Naive thymus-derived CD4-positive, alpha-beta T cell (primary cell): ENCODE measurements at regions not wholly inside any gene's neighbourhood (a gene's known extent, or its start where the extent isn't known, plus 50 kb on each side); places are given as distances from the start of the nearest gene placed in this dataset.

ENCODE experiments used
- ATAC-seq: fragments of 150-1000 bp; cut with Tn5 transposase; 2 replicates; pipeline ENCODE4 v1.10.0; 2021; ENCODE audit warnings: mild to moderate bottlenecking, moderate library complexity
- CTCF ChIA-PET: fragments of 350-600 bp; sonication (Branson Sonifier 250); formaldehyde crosslinking; loops from one replicate; lab custom pipeline; 2021; ENCODE audit warnings: antibody characterized with exemption; lab: Charles Lee
- POLR2A ChIA-PET: fragments of 350-600 bp; sonication (Branson Sonifier 250); formaldehyde crosslinking; loops from one replicate; lab custom pipeline; 2021; ENCODE audit warnings: antibody characterized with exemption, inconsistent platforms; lab: Charles Lee
- DNase-seq, 9 donors: peaks; one replicate each; pipeline versions ENCODE4 v3.0.0 to v3.0.0-alpha.2; 2020 to 2022; ENCODE audit warnings: mixed read lengths in 1 of 9
- H3K27ac ChIP-seq: one replicate; pipeline ENCODE4 v1.7.0; 2013; ENCODE audit warnings: mild to moderate bottlenecking, low read depth, low read length, moderate library complexity
- H3K27me3 ChIP-seq, 2 donors: one replicate each; pipeline ENCODE4 v1.7.0; 2013; ENCODE audit warnings: low read length in 2 of 2, mild to moderate bottlenecking in 2 of 2, moderate library complexity in 2 of 2; ENCODE audit not compliant: control insufficient read depth in 2 of 2, insufficient read depth in 2 of 2
- H3K36me3 ChIP-seq, 3 experiments: 1 replicate in 2 of 3; 2 replicates in 1 of 3; pipeline ENCODE4 v1.7.0; 2013; ENCODE audit warnings: low read length in 3 of 3, mild to moderate bottlenecking in 3 of 3, moderate library complexity in 1 of 3; ENCODE audit not compliant: insufficient read depth in 3 of 3, control insufficient read depth in 2 of 3
- H3K4me1 ChIP-seq, 2 donors: one replicate each; pipeline ENCODE4 v1.7.0; 2013; ENCODE audit warnings: low read length in 2 of 2, mild to moderate bottlenecking in 2 of 2, moderate library complexity in 1 of 2; ENCODE audit not compliant: control insufficient read depth in 2 of 2, insufficient read depth in 2 of 2
- H3K4me3 ChIP-seq: 2 replicates; pipeline ENCODE4 v1.7.0; 2013; ENCODE audit warnings: mild to moderate bottlenecking, low read length
- H3K9me3 ChIP-seq, 3 experiments: 1 replicate in 2 of 3; 2 replicates in 1 of 3; pipeline ENCODE4 v1.7.0; 2013; ENCODE audit warnings: low read length in 3 of 3; ENCODE audit not compliant: control insufficient read depth in 2 of 3
- H3K27ac Mint-ChIP-seq, 9 donors: one replicate each; pipeline ENCODE4 v1.8.0; 2020 to 2022; ENCODE audit warnings: mixed read lengths in 9 of 9, mild to moderate bottlenecking in 8 of 9, moderate library complexity in 5 of 9, inconsistent platforms in 2 of 9
- H3K27me3 Mint-ChIP-seq, 5 donors: one replicate each; pipeline ENCODE4 v1.8.0; 2021 to 2022; ENCODE audit warnings: mixed read lengths in 5 of 5, mild to moderate bottlenecking in 1 of 5
- H3K36me3 Mint-ChIP-seq, 5 donors: one replicate each; pipeline ENCODE4 v1.8.0; 2020 to 2022; ENCODE audit warnings: mixed read lengths in 5 of 5, mild to moderate bottlenecking in 3 of 5, inconsistent platforms in 1 of 5
- H3K4me1 Mint-ChIP-seq, 7 donors: one replicate each; pipeline ENCODE4 v1.8.0; 2020 to 2022; ENCODE audit warnings: mixed read lengths in 7 of 7, mild to moderate bottlenecking in 3 of 7, inconsistent platforms in 1 of 7
- H3K4me3 Mint-ChIP-seq, 10 donors: one replicate each; pipeline ENCODE4 v1.8.0; 2020 to 2022; ENCODE audit warnings: mild to moderate bottlenecking in 10 of 10, mixed read lengths in 10 of 10, moderate library complexity in 6 of 10, inconsistent platforms in 2 of 10
- H3K9me3 Mint-ChIP-seq, 11 donors: one replicate each; pipeline ENCODE4 v1.8.0; 2020 to 2022; ENCODE audit warnings: mixed read lengths in 11 of 11, mild to moderate bottlenecking in 4 of 11, inconsistent platforms in 1 of 11, moderate library complexity in 1 of 11
- intact Hi-C, 2 donors: fragments of 100-400 bp; cut with micrococcal nuclease; formaldehyde crosslinking; loops; one replicate each; pipeline ENCODE4 v1.15.1; 2023

DNA sequence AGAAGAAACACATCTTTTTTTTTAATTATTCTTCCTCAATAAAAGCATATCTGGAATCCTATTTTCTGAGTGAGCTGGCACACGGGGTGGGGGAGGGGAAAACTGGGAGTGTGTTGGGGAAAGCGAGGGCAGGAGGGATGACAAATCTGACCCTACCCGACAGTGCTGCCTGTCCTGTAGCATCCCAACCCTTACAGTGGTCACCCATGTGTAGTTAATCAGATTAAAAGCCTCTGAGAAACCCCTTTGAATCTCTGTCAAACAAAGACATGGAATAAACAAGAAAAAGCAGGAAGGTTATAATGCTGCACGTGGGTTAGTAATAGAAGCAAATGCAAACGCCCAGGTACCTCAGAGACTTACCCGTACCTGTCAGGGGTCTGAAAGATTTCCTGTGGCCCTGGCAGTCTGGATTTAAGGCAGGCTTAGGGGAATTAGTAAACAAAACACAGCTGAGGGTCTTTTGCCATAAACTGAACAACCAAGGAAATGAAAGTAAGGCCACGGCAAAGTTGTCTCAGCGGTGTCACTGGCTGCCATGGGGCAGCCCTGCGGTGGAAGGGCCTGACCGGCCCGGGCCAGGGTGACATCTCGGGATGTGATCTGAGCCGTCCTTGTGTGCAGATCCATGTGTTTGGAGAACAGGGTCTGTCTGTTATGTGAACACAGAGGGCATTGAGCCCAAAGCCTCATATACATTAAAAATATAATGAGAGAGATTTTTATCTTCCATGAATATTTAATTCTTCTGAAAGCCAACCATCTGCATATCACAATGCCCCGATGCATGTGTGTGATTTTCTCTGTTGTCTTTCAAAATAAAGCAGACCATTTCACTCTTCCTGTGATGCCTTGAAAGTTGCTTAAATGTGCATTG is 308.2 kb downstream of the ZNF608 start:
- Mint-ChIP-seq H3K9me3 (peaks cover 0 to 22% (median 5%) of the 10 kb centered on the region in 11 donors), H3K4me1 (no peaks in the 10 kb centered on the region), H3K27ac (no peak overlapping the region), H3K27me3 (peaks cover 0 to 6% (median 0%) of the 10 kb centered on the region in 5 donors), H3K36me3 (no peaks in the 10 kb centered on the region), H3K4me3 (no peak overlapping the region)
- Histone ChIP-seq H3K27me3 (no peaks in the 10 kb centered on the region), H3K36me3 (no peaks in the 10 kb centered on the region), H3K9me3 (no peaks in the 10 kb centered on the region), H3K4me3 (no peak overlapping the region), H3K4me1 (no peaks in the 10 kb centered on the region), H3K27ac (no peak overlapping the region)
- DNase-seq (no peak), ATAC-seq (no peak)
- ChIA-PET POLR2A (no interaction called here), CTCF (no interaction called here)
- intact Hi-C loops = no loop called here

GRCh38 chr5:124436294-124436693 is 310.1 kb downstream of the ZNF608 start:
- no peak overlapping the region for H3K4me3 Mint-ChIP-seq
- Histone ChIP-seq H3K4me3 (no peak overlapping the region), H3K27me3 (no peaks in the 10 kb centered on the region), H3K36me3 (no peaks in the 10 kb centered on the region), H3K27ac (no peak overlapping the region), H3K4me1 (no peaks in the 10 kb centered on the region), H3K9me3 (no peaks in the 10 kb centered on the region)
- no peak for ATAC-seq
- ChIA-PET CTCF (no interaction called here), POLR2A (no interaction called here)
- no peaks in the 10 kb centered on the region for H3K36me3 Mint-ChIP-seq
- no peak overlapping the region for H3K27ac Mint-ChIP-seq
- DNase-seq = no peak
- no peaks in the 10 kb centered on the region for H3K4me1 Mint-ChIP-seq
- H3K9me3 Mint-ChIP-seq = peaks cover 0 to 27% (median 8%) of the 10 kb centered on the region in 11 donors
- no peaks in the 10 kb centered on the region for H3K27me3 Mint-ChIP-seq
- intact Hi-C loops = no loop called here

- no peaks in the 10 kb centered on the region for H3K9me3 ChIP-seq
- intact Hi-C loops = no loop called here
- no peaks in the 10 kb centered on the region for H3K4me1 Mint-ChIP-seq
- ATAC-seq = no peak
- no peaks in the 10 kb centered on the region for H3K27me3 Mint-ChIP-seq
- POLR2A ChIA-PET = no interaction called here
- no peaks in the 10 kb centered on the region for H3K4me1 ChIP-seq
- H3K9me3 Mint-ChIP-seq = peaks cover 0 to 37% (median 8%) of the 10 kb centered on the region in 11 donors
- no peaks in the 10 kb centered on the region for H3K27me3 ChIP-seq
- no peak overlapping the region for H3K27ac Mint-ChIP-seq
- H3K36me3 ChIP-seq = no peaks in the 10 kb centered on the region
- H3K4me3 Mint-ChIP-seq = no peak overlapping the region
- no peaks in the 10 kb centered on the region for H3K36me3 Mint-ChIP-seq
- H3K4me3 ChIP-seq = no peak overlapping the region
- CTCF ChIA-PET = no interaction called here
- no peak for DNase-seq
- H3K27ac ChIP-seq = no peak overlapping the region
Observed at GRCh38 chr5:124433170-124433569, 313.3 kb downstream of the ZNF608 start.

- POLR2A ChIA-PET = no interaction called here
- Mint-ChIP-seq H3K4me1 (peaks cover 0 to 1% (median 0%) of the 10 kb centered on the region in 7 donors), H3K27ac (no peak overlapping the region), H3K36me3 (peaks cover 0 to 8% (median 3%) of the 10 kb centered on the region in 5 donors), H3K4me3 (no peak overlapping the region), H3K27me3 (peaks cover 0 to 5% (median 0%) of the 10 kb centered on the region in 5 donors), H3K9me3 (peaks cover 0 to 46% (median 14%) of the 10 kb centered on the region in 11 donors)
- H3K27ac ChIP-seq = no peak overlapping the region
- H3K27me3 ChIP-seq = no peaks in the 10 kb centered on the region
- intact Hi-C loops = no loop called here
- H3K4me3 ChIP-seq = no peak overlapping the region
- H3K9me3 ChIP-seq = no peaks in the 10 kb centered on the region
- ATAC-seq (no peak), DNase-seq (no peak)
- H3K4me1 ChIP-seq = no peaks in the 10 kb centered on the region
- H3K36me3 ChIP-seq = no peaks in the 10 kb centered on the region
- CTCF ChIA-PET = no interaction called here
Observed at GRCh38 chr5:124421584-124421983, 324.9 kb downstream of the ZNF608 start.

- Histone ChIP-seq H3K36me3 (no peaks in the 10 kb centered on the region), H3K9me3 (no peaks in the 10 kb centered on the region), H3K4me3 (no peak overlapping the region), H3K27ac (no peak overlapping the region), H3K27me3 (no peaks in the 10 kb centered on the region), H3K4me1 (no peaks in the 10 kb centered on the region)
- Mint-ChIP-seq H3K9me3 (peaks cover 0 to 40% (median 14%) of the 10 kb centered on the region in 11 donors), H3K4me3 (no peak overlapping the region), H3K36me3 (peaks cover 0 to 8% (median 3%) of the 10 kb centered on the region in 5 donors), H3K27me3 (peaks cover 0 to 5% (median 0%) of the 10 kb centered on the region in 5 donors), H3K4me1 (peaks cover 0 to 1% (median 0%) of the 10 kb centered on the region in 7 donors), H3K27ac (no peak overlapping the region)
- ChIA-PET POLR2A (no interaction called here), CTCF (no interaction called here)
- ATAC-seq (no peak), DNase-seq (no peak)
- intact Hi-C loops = no loop called here
Observed at GRCh38 chr5:124420952-124421351, 325.5 kb downstream of the ZNF608 start.

DNA sequence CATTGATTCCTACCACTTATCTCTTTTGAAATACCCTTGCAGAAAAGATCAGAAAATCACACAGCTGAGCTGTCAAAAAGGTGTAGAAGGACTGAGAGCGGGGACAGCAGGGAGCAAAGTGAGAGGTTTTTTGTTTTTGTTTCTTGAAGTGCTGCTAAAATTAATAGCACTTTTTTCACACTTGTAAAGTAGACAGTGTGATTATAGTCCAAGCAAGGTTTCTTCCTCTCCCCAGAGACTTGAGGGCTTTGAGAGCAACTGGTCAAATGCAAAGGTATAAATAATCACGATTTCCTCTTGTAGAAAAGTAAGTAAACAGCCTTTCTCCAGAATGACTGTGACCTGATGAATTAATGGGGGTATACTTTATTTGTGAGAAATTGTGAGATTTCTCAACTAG is 326.9 kb downstream of the ZNF608 start:
- H3K27ac Mint-ChIP-seq = no peak overlapping the region
- peaks cover 0 to 29% (median 14%) of the 10 kb centered on the region in 11 donors for H3K9me3 Mint-ChIP-seq
- Histone ChIP-seq H3K36me3 (no peaks in the 10 kb centered on the region), H3K4me1 (no peaks in the 10 kb centered on the region), H3K9me3 (no peaks in the 10 kb centered on the region), H3K27me3 (no peaks in the 10 kb centered on the region), H3K27ac (no peak overlapping the region), H3K4me3 (no peak overlapping the region)
- DNase-seq (no peak), ATAC-seq (no peak)
- POLR2A ChIA-PET = no interaction called here
- H3K27me3 Mint-ChIP-seq = peaks cover 0 to 5% (median 0%) of the 10 kb centered on the region in 5 donors
- CTCF ChIA-PET = no interaction called here
- peaks cover 0 to 1% (median 0%) of the 10 kb centered on the region in 7 donors for H3K4me1 Mint-ChIP-seq
- no peak overlapping the region for H3K4me3 Mint-ChIP-seq
- intact Hi-C loops = no loop called here
- H3K36me3 Mint-ChIP-seq = peaks cover 0 to 8% (median 3%) of the 10 kb centered on the region in 5 donors

DNA sequence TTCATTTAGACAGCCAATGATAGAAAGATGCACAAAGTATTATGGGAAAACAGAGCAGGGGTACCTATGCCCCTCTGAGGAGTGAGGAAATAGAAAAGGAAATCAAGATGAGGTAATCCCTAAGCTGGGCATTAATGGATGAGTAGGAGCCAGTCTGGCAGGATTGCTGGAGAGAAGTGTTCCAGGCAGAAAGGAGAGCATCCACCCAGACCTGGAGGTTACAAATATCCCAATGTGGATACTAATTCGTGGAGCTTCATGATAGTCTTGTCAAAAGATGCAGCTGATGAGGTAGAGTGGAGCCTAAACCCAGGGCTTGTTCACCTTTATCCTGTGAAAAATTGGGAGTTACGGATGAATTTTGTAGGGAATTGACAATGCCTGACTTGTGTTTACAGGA is 328.0 kb downstream of the ZNF608 start:
- ATAC-seq (no peak), DNase-seq (no peak)
- H3K4me1 Mint-ChIP-seq = peaks cover 0 to 1% (median 0%) of the 10 kb centered on the region in 7 donors
- Histone ChIP-seq H3K27me3 (no peaks in the 10 kb centered on the region), H3K4me1 (no peaks in the 10 kb centered on the region), H3K9me3 (no peaks in the 10 kb centered on the region), H3K27ac (no peak overlapping the region), H3K4me3 (no peak overlapping the region), H3K36me3 (no peaks in the 10 kb centered on the region)
- intact Hi-C loops = no loop called here
- no peak overlapping the region for H3K27ac Mint-ChIP-seq
- CTCF ChIA-PET = no interaction called here
- peaks cover 0 to 5% (median 0%) of the 10 kb centered on the region in 5 donors for H3K27me3 Mint-ChIP-seq
- H3K9me3 Mint-ChIP-seq = peaks cover 0 to 23% (median 11%) of the 10 kb centered on the region in 11 donors
- no peak overlapping the region for H3K4me3 Mint-ChIP-seq
- peaks cover 0 to 4% (median 0%) of the 10 kb centered on the region in 5 donors for H3K36me3 Mint-ChIP-seq
- POLR2A ChIA-PET = no interaction called here
